OCI-M2 (cell line): ENCODE measurements at regions not wholly inside any gene's neighbourhood (a gene's known extent, or its start where the extent isn't known, plus 50 kb on each side); places are given as distances from the start of the nearest gene placed in this dataset.

Source experiments
- DNase-seq: peaks from one replicate; lab custom pipeline; 2025; ENCODE audit not compliant: unreplicated experiment; lab: John Stamatoyannopoulos, UW

- DNase-seq, result no peak
Measured at GRCh38 chr2:78561876-78562275, 463.6 kb upstream of the REG3G start.

DNA sequence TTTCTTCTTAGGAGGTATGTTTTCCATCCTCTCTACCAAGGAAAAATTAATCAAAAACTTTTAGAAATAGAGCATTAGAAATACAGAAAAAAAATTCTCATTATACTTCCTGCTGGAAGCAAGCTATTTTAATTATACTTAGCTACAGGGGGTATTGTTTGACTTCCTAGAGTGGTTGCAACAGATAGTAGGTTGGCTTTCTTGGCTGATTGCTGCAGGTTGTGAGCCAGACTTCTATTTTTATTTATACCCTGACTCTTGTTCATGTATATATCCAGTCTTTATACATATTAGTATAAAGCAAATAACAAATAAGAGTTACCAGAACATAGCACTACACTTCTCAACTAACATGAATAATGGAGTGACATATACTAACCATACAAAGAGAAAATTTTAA lies 460.8 kb upstream of the REG3G start:
- no peak for DNase-seq

GRCh38 chr2:78568782-78569373 lies 456.6 kb upstream of the REG3G start:
- DNase-seq, result no peak

DNA sequence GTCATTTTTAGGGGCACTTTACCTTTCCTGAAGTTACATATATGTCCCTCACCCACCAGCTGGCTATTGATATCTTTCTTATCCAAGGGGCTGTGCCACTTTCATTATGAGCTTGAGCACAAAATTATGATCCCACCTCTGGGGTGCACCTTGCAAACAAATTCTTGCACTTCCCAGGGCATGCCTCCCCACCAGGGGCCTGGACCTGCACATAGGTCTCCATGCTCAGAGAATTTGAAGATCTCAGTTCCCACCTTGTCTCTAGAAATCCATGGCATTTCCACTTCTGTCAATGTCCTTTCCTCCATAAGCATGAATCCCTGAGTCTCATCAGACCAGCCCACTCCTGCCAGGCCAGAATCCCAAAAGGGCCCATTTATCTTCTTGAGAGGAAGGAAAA lies 449.1 kb upstream of the REG3G start:
- DNase-seq, result no peak

DNA sequence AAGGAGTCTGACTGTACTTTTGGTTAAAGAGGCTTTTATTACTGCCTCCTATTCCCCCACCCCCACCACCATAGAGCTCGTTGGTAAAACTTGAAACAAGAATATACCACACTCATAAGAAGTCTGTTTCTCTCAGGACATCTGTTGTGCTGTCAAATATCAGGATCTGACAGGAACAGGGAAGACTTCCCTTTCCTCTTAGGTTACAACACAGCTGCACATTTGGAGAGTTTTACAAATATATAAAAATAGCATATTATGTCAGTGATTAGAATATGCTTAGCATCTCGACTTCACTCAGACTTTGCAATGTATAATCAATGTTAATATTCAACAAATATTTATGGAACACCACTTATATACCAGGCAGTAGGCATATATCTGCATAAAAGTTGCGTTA lies 439.6 kb upstream of the REG3G start:
- DNase-seq, result no peak

GRCh38 chr2:78586316-78586715 lies 439.2 kb upstream of the REG3G start:
- DNase-seq, result no peak

DNA sequence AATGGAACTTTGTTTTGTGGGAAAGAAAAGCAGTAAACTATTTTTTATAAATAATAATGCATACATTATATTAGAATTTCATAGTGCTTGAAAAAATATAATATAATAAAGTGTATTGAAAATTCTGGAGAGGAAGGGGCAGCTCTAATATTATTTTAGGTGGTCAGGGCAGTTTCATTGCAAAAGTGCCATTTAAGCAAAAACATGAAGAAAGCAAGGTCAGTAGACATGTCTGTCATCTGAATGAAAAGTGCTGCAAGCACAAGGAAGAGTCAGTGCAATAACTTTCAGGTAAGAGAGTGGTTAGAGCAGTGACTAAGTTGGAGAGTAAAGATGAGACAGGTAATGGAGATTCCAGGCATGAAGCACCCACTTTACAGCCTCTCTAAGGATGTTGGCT lies 435.6 kb upstream of the REG3G start:
- DNase-seq, result no peak

GRCh38 chr2:78592491-78592890 lies 433.0 kb upstream of the REG3G start:
- DNase-seq, result no peak

DNA sequence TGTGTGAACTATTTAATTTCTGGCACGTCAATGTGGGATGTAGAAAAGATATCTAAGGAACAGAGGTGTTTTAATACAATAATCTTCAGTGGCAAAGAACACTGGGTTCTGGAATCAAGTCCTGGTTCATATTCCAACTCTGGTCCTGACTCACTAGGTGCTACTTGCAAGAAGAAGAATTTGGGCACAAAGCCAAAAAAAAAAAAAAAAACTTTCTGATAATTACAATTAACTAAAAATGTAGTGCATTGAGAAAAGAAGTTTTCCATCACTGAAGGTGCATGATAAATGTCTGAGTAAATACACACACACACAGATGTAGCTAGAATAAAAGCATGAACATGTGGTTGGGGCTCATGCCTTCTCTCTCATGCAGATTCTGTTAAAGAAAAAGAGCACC lies 424.4 kb upstream of the REG3G start:
- no peak for DNase-seq

DNA sequence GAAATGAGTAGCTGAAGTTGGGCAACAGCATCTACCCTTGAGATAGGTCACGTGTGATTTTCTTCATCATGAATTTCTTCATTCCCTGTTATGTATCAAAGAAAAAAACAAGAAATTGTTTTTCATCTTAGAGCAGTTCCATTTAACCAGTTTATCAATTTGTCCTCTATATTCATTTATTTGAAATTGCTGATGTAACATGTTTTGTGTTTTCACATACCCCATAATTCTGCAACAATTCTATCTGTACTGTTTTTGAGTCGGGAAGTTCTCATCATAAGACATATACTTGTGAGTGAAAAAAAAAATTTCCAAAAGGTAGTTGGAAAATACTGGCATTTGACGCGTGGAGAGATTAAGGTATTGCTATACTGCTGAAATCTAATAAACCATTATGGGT lies 422.6 kb upstream of the REG3G start:
- DNase-seq, result no peak

DNA sequence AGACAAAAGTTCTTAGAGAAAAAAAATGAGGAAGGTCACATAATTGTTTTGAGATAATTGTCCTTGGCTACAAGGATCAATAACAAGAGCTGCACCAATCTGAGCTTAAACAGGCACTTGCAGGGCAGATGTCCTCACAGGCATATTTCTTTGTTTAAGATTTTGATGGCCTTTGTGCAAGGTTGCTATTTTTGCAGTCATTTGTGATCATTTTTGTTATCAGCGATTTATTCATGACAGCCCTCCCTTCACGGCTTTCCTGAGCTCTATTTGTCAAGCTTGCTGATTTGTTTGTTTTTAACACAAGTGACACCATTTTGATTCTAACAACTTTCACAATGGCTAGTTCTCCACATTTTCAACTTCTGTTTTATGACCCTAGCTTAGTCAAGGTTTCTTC lies 418.6 kb upstream of the REG3G start:
- no peak for DNase-seq

DNA sequence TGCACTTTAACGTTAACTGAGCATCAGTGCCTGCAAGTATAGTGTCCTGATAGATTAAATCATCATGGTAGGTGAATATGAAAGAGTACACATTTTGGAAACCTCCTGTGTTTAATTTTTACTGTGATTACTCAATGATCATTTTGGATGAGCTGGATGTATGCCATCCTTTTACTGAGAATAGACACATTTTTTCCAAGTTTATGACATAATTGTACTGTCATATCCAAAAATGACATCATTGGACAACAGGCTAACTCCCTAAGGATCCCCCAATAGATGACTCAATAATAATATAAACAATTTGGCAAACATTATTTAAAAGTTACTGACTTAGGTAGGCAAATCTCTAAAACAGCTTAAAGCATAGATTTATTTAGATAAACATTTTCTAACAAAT lies 410.8 kb upstream of the REG3G start:
- DNase-seq, result no peak

- no peak for DNase-seq
Measured at GRCh38 chr2:78615956-78616355, 409.5 kb upstream of the REG3G start.

DNA sequence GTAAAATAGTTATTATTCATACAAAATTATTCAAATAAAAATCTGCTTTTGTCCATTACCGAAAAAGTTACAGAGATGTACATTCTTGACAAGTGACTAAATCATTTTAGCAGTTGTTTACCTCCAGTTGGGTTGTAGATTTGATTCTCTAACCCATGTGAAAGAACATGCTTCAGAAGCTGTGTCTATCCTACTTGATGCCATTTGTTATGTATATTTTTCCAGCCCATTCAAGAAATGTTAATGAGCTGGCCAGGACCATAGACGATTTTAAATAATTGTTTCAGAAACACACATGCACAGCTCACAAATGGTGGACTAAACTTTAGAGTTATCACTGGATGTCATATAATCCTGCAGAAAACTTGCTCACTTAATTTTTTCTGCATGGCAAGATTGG lies 391.1 kb upstream of the REG3G start:
- DNase-seq, result no peak

GRCh38 chr2:78644854-78645253 lies 380.6 kb upstream of the REG3G start:
- no peak for DNase-seq

- DNase-seq, result no peak
Measured at GRCh38 chr2:78646533-78647364, 378.8 kb upstream of the REG3G start.

GRCh38 chr2:78648558-78648957 lies 376.9 kb upstream of the REG3G start:
- no peak for DNase-seq

DNA sequence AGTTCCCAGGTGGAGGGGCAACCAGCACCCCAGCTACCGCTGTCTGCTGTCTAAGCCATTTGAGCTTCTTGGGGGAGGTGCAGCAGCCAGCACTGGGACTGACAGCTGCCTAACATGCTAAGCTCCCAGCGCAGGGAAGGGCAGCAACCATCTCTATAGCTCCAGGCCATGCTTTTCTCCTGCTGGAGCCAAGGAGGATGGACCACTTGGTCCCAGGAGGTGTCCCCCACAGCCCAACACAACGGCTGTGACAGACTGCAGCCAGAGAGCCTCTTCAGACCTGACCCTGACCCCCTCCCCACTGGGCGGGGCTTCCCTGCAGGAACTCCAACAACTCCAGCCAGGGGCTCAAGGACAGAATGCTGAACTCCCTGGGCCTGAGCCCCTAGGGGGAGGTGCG lies 370.6 kb upstream of the REG3G start:
- DNase-seq, result no peak

DNA sequence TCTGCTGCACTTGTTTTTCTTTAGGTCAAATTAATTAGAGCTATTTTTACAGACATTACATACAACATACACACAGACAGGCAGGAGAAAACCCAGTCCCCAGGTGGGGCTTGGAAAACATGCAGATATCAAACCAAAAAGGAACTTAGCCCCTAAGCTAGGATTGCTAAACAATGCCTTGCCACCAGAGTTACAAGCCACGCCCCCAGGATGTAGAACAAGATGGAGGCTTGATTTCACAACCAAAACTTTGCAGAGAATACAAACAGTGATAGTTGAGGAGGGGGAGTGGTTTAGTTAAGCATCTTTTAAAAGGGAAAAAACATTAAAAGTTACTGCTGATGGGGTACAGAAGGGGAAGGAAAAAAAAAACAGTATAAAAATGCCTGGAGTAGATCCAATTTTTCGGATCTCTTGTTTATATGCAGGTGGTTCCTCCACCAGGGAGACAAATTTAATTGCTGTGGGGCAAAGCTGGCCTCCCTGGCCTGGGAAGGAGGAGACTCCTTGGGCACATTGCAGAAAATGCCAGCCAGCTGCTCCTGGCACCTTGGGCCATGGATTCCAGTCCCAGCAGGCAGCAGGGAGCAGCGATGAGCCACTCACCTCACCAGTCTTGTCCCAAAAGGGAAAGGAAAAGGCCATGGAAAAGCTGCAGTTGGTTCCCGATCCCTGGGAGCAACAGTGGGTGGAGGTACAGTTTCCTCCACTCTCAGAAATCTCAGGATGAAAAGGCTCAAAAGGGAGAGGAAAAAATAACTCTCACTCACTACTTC lies 348.4 kb upstream of the REG3G start:
- no peak for DNase-seq

DNA sequence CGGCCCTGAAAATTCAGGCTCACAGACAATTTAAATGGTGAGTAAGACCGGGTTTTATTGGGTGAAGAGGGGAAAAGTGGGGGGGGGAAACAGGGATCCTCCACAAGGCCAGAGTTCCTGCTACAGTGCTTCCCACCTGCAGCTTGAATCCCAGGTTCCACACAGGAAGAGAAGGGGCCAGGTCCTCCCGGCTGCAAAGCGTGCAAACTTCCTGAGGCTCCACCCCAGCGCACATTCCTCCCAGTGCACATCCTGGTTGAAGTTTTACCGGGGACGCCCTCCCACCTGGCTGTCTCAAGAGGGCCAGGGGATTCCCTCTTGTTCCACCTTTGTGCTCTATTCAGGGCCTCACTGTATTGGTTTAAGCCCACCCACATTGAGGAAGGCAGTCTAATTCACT lies 347.7 kb upstream of the REG3G start:
- no peak for DNase-seq

DNA sequence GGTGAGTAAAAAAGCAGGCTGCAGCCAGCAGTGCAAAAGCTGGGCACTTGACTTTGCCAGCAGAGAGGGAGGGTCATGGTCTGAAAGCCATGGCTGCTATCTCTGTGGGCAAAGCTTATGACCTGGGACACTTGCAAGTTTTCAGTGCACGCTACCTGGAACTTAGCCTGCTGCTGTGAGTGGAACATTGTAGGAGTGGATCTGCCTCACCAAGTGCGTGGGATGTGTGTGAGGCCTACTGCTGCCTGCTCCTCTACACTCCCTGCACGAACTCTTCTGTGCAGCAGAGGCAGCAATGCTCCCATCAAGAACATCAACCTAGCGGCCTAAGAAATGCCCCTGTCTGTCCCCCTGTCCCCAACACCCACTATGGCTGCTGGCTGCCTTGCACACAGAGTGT lies 344.1 kb upstream of the REG3G start:
- DNase-seq, result no peak

DNA sequence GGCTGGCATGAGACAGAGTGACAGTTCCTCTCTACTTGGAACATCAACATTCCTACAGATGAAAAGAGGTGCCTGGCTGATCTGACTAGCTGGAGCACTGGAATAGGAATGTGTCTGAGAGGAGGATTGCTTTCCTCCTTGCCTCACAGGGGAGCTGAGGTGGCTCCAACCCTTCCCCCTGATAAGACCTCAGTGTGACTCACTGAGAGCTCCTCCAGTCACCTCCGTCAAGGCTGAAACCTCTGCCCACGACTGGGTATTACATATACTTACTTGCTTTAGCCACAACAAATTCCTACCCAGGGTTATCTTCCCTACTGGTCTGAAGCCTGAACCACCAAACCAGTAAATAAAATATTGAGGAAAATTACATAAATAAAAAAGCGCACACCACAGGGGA lies 342.7 kb upstream of the REG3G start:
- DNase-seq, result no peak
